Tibial nerve (tissue), 4 donors: ENCODE measurements at regions not wholly inside any gene's neighbourhood (a gene's known extent, or its start where the extent isn't known, plus 50 kb on each side); places are given as distances from the start of the nearest gene placed in this dataset.
A peak's percentile ranks its signal among the peaks of the same experiment; 100 is the strongest.

Experiments used
- DNase-seq, 2 donors: peaks; one replicate each; pipeline ENCODE4 v3.0.0-alpha.2; 2019; ENCODE audit warnings: low spot score in 2 of 2
- H3K27ac ChIP-seq, 4 donors: fragments of 200-600 bp; sonication (generic) in 3 of 4; one replicate each; pipeline ENCODE4 v1.5.1; 2017 to 2019; ENCODE audit warnings: mild to moderate bottlenecking in 1 of 4
- H3K27me3 ChIP-seq, 2 donors: fragments of 200-600 bp; sonication (generic) in 1 of 2; one replicate each; pipeline versions ENCODE4 v1.5.1 to v1.6.0; 2017 to 2019
- H3K36me3 ChIP-seq, 3 donors: fragments of 200-600 bp; sonication (generic); one replicate each; pipeline ENCODE4 v1.5.1; 2018 to 2019
- H3K4me1 ChIP-seq, 4 donors: fragments of 200-600 bp; sonication (generic) in 3 of 4; one replicate each; pipeline ENCODE4 v1.5.1; 2017 to 2019
- H3K4me3 ChIP-seq, 4 donors: fragments of 200-600 bp; sonication (generic) in 3 of 4; one replicate each; pipeline ENCODE4 v1.5.1; 2017 to 2019; ENCODE audit warnings: mild to moderate bottlenecking in 1 of 4, moderate library complexity in 1 of 4
- H3K9me3 ChIP-seq, 4 donors: fragments of 200-600 bp; sonication (generic) in 3 of 4; one replicate each; pipeline ENCODE4 v1.5.1; 2017 to 2019
- EP300 ChIP-seq, 2 donors: sonication (generic); formaldehyde crosslinking; IDR thresholded peaks; one replicate each; pipeline ENCODE4 v1.6.1; 2017; ENCODE audit warnings: antibody characterized with exemption in 2 of 2, mild to moderate bottlenecking in 1 of 2
- POLR2A ChIP-seq, 2 donors: fragments of 450-650 bp; IDR thresholded peaks; one replicate each; pipeline ENCODE4 v1.6.1; 2017; ENCODE audit warnings: antibody characterized with exemption in 2 of 2, mild to moderate bottlenecking in 2 of 2, moderate library complexity in 2 of 2
- WGBS, 2 donors: methylation state at CpG; one replicate each; pipeline ENCODE4 v1.1.5; 2018; 5-methylcytosine and 5-hydroxymethylcytosine counted together
- TF ChIP-seq, protein P1 (sequence below), 5 experiments: fragments of 200-600 bp in 3 of 5; fragments of 450-650 bp in 2 of 5; sonication (generic) in 3 of 5; IDR thresholded peaks; one replicate each; pipeline ENCODE4 v1.5.1; 2016 to 2019; ENCODE audit warnings: antibody characterized with exemption in 5 of 5, mild to moderate bottlenecking in 3 of 5, moderate library complexity in 2 of 5

DNA sequence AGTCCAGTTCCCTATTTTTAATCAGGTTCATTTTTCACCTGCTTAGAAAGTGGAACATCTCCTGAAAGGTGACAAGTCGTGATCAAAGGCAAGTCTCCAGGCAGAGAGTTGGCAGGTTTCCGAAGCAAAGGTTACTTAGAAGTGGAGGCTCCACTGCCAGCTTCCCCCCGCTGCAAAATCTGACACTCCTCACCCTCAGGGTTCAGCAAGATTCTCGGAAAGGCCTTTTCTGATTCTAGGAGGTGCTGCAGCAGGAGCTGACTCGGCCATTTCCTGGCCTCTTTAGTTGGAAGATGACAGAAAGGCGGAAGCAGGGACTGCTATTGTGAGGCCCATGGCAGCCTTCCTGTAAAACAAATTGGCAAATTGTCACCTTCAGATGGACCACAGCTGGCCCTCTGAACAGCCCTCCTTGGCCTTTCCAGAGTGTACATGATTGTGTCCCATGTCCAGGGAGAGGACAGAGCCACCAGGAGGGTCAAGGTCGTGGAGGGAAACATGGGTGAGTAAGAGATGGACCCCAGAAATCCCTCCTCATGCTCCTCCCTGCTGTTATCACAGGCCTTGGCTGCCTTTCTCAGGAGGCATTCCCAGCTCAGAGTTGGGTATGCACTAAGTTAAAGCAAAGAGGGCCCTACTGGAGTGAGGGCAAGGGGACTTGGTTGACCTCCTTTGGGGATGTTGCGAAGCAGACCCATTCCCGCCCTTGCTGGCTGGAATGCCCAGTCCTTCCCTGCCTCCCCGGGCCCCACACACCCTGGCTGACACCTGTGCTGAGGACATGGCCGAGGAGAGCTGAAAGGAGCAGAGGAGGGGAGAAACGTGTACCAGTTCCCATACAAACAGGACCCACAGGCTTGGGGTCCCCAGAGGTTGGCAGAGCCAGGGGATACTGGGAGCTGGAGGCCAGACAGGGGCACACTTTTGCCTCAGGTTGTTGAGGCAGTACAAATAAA is 115.5 kb upstream of the IRF2BP2 start:
- Histone ChIP-seq H3K27me3 (no peaks in the 10 kb centered on the region), H3K4me1 (peaks cover 10 to 81% (median 69%) of the 10 kb centered on the region in 4 donors), H3K4me3 (peak overlapping the region in 1 of 4 donors; percentile 25), H3K36me3 (no peaks in the 10 kb centered on the region), H3K9me3 (no peaks in the 10 kb centered on the region), H3K27ac (peak overlapping the region; percentile 91 to 97 (median 93))
- WGBS, 2 donors: 57 to 58% methylated on average over 12 of the region's 12 CpGs
- DNase-seq: peak in 1 of 2 donors; percentile 40
- TF ChIP-seq, protein P1, sequence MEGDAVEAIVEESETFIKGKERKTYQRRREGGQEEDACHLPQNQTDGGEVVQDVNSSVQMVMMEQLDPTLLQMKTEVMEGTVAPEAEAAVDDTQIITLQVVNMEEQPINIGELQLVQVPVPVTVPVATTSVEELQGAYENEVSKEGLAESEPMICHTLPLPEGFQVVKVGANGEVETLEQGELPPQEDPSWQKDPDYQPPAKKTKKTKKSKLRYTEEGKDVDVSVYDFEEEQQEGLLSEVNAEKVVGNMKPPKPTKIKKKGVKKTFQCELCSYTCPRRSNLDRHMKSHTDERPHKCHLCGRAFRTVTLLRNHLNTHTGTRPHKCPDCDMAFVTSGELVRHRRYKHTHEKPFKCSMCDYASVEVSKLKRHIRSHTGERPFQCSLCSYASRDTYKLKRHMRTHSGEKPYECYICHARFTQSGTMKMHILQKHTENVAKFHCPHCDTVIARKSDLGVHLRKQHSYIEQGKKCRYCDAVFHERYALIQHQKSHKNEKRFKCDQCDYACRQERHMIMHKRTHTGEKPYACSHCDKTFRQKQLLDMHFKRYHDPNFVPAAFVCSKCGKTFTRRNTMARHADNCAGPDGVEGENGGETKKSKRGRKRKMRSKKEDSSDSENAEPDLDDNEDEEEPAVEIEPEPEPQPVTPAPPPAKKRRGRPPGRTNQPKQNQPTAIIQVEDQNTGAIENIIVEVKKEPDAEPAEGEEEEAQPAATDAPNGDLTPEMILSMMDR (IDR thresholded peaks at IDR 0.05): no peak
- no peak for TF ChIP-seq EP300 (IDR thresholded peaks at IDR 0.05)
- no peak for TF ChIP-seq POLR2A (IDR thresholded peaks at IDR 0.05)

DNA sequence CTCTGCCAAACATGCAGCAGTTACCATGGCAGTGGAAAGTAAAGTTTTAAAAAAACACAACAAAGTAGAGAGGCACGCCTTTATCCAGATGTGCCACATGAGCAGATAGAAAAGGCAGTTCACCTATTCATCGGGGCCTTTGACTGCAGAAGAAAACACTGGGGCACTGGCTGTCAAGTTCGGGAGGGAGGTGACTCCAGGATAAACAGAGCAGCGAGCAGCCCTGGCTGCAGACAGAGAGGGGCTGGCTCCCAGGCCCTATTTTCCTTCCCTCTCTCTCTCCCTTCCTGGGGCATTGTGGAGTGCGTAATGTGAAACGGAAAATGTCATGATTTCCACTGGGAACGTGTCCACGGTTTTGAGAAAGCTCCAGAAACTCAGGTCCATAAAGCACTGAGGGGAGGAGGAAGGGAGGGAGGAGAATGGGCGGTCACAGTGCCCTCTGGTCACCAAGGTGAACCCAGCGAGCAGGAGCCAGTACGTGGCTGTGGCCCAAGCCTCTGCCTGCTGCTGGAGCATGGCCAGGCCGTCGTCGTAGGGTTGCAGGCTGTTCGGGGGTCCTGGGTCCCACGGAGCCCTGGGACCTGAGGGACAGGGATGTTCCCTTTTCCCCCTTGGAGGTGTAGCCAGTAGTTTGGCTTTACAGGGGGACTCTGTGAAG is 114.7 kb upstream of the IRF2BP2 start:
- peaks cover 10 to 86% (median 75%) of the 10 kb centered on the region in 4 donors for H3K4me1 ChIP-seq
- no peaks in the 10 kb centered on the region for H3K36me3 ChIP-seq
- no peak for TF ChIP-seq POLR2A (IDR thresholded peaks at IDR 0.05)
- TF ChIP-seq EP300 (IDR thresholded peaks at IDR 0.05): no peak
- TF ChIP-seq, protein P1 (IDR thresholded peaks at IDR 0.05): no peak
- WGBS, 2 donors: 1 to 5% methylated on average over 16 of the region's 16 CpGs
- H3K27ac ChIP-seq: peak overlapping the region; percentile 91 to 97 (median 93)
- peak in 1 of 2 donors; percentile 59 for DNase-seq
- H3K4me3 ChIP-seq: peak overlapping the region in 2 of 4 donors; percentile 7 to 25
- H3K9me3 ChIP-seq: no peaks in the 10 kb centered on the region
- H3K27me3 ChIP-seq: no peaks in the 10 kb centered on the region

DNA sequence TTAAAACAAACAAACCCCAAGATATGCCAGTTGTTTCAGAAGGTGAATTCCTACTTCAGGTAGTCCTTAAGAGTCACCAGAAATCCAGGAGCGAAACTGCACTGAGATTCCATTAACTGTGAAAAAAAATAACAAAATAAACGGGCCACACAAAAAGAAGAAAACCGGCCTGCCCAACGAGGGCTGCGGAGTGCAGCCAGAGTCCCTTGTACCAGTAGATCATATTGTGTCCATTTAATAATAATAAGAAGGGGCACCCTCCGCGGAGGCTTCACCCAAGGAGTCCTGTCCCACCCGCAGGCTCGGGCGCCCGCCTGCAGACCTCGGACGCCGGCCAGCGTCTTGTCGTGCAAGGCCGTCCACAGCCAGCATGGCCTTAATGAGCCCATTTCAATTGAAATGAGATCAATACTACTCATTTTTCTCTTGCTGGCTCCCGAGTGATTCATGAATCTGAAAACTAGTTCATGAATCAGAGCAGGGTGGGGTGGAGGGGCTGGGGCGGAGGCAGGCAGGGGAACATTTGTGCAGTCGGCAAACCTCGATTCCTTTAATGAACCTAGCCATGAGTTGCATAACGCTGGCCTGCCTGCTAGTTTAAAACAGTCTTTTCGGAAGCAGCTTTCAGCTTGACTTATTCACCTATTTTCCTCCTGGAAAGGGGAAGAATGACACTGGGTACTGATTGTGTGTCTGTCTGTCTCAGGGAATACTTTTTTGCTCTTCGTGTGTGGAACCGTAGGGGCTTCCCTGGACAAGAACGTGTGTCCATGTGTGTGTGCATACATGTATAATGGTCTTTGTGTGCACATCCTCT is 113.1 kb upstream of the IRF2BP2 start:
- peaks cover 10 to 96% (median 87%) of the 10 kb centered on the region in 4 donors for H3K4me1 ChIP-seq
- no peaks in the 10 kb centered on the region for H3K9me3 ChIP-seq
- no peaks in the 10 kb centered on the region for H3K36me3 ChIP-seq
- TF ChIP-seq, protein P1 (IDR thresholded peaks at IDR 0.05): no peak
- no peak for TF ChIP-seq POLR2A (IDR thresholded peaks at IDR 0.05)
- TF ChIP-seq EP300 (IDR thresholded peaks at IDR 0.05): peak in 1 of 2 donors; percentile 62
- 14 to 16% methylated on average over 26 of the region's 26 CpGs for WGBS, 2 donors
- H3K4me3 ChIP-seq: peak overlapping the region in 3 of 4 donors; percentile 3 to 26 (median 22)
- DNase-seq: peak; percentile 54 to 76
- H3K27me3 ChIP-seq: no peaks in the 10 kb centered on the region
- H3K27ac ChIP-seq: peak overlapping the region; percentile 84 to 97 (median 92)

DNA sequence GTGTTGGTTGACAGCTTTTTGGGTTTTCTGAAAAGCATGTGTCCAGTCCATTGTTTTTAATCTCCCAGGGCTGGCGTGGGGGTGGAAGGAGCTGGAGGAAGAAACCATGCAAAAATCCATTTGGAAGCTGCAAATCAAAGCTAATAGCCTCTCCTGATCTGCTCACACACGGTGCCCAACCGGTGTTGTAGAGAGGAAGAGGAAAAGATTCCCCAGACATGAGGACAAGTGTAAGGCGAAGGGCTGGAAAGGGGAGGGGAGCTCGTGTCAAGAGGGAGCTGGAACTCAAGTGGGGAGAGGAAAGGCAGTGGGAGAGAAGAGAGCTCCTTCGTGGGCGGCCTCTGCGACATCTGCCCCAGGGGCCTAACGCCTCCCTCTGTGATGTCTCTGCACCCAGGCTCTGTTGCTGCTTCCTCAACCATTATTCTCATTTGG is 112.3 kb upstream of the IRF2BP2 start:
- TF ChIP-seq EP300 (IDR thresholded peaks at IDR 0.05): no peak
- TF ChIP-seq, protein P1 (IDR thresholded peaks at IDR 0.05): no peak
- TF ChIP-seq POLR2A (IDR thresholded peaks at IDR 0.05): no peak
- Histone ChIP-seq H3K27ac (peak overlapping the region; percentile 84 to 97 (median 92)), H3K4me1 (peaks cover 10 to 96% (median 90%) of the 10 kb centered on the region in 4 donors), H3K27me3 (no peaks in the 10 kb centered on the region), H3K36me3 (no peaks in the 10 kb centered on the region), H3K9me3 (no peaks in the 10 kb centered on the region), H3K4me3 (peak overlapping the region in 1 of 4 donors; percentile 3)
- 18% methylated on average over 9 of the region's 9 CpGs for WGBS, 2 donors
- DNase-seq: no peak
